Esophagus squamous epithelium (tissue), 4 donors: ENCODE measurements at regions not wholly inside any gene's neighbourhood (a gene's known extent, or its start where the extent isn't known, plus 50 kb on each side); places are given as distances from the start of the nearest gene placed in this dataset.

Source experiments
- POLR2A ChIP-seq, 4 donors: fragments of 450-650 bp; IDR thresholded peaks; one replicate each; pipeline ENCODE4 v1.6.1; 2017; ENCODE audit warnings: antibody characterized with exemption in 4 of 4, mild to moderate bottlenecking in 4 of 4, moderate library complexity in 3 of 4
- TF ChIP-seq, protein P1 (sequence below), 6 experiments: fragments of 450-650 bp in 4 of 6; fragments of 200-600 bp in 2 of 6; sonication (generic) in 2 of 6; IDR thresholded peaks; one replicate each; pipeline ENCODE4 v1.5.1; 2016 to 2019; ENCODE audit warnings: antibody characterized with exemption in 6 of 6, mild to moderate bottlenecking in 4 of 6, moderate library complexity in 4 of 6

DNA sequence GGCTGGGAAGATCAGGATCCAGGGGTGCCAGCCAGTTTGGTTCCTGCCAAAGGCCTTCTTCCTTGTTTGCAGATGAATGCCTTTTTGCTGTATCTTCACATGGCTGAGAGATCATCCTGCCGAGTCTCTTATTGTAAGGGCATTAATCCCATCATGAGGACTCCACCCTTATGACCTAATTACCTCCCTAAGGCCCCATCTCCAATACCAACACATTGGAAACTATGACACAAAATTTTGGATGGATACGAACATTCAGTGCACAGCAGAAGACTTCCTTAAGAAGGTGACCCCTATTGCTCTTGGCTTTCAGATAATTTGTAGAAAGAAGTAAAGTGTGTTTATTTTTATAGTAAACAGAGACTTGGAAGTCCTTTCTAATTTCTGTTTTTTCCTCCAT lies 1164.7 kb upstream of the CDH8 start:
- no peak for TF ChIP-seq POLR2A (IDR thresholded peaks at IDR 0.05)
- TF ChIP-seq, protein P1, sequence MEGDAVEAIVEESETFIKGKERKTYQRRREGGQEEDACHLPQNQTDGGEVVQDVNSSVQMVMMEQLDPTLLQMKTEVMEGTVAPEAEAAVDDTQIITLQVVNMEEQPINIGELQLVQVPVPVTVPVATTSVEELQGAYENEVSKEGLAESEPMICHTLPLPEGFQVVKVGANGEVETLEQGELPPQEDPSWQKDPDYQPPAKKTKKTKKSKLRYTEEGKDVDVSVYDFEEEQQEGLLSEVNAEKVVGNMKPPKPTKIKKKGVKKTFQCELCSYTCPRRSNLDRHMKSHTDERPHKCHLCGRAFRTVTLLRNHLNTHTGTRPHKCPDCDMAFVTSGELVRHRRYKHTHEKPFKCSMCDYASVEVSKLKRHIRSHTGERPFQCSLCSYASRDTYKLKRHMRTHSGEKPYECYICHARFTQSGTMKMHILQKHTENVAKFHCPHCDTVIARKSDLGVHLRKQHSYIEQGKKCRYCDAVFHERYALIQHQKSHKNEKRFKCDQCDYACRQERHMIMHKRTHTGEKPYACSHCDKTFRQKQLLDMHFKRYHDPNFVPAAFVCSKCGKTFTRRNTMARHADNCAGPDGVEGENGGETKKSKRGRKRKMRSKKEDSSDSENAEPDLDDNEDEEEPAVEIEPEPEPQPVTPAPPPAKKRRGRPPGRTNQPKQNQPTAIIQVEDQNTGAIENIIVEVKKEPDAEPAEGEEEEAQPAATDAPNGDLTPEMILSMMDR (IDR thresholded peaks at IDR 0.05) = no peak
